Breast epithelium (tissue), 3 donors: ENCODE measurements at regions not wholly inside any gene's neighbourhood (a gene's known extent, or its start where the extent isn't known, plus 50 kb on each side); places are given as distances from the start of the nearest gene placed in this dataset.

Experiments
- POLR2A ChIP-seq: fragments of 450-650 bp; IDR thresholded peaks from one replicate; pipeline ENCODE4 v1.6.1; 2016; ENCODE audit warnings: antibody characterized with exemption, mild to moderate bottlenecking, moderate library complexity
- TF ChIP-seq, protein P1 (sequence below), 3 donors: fragments of 450-650 bp; IDR thresholded peaks; one replicate each; pipeline ENCODE4 v1.5.1; 2016 to 2017; ENCODE audit warnings: antibody characterized with exemption in 3 of 3, mild to moderate bottlenecking in 3 of 3, moderate library complexity in 3 of 3

- TF ChIP-seq, protein P1, sequence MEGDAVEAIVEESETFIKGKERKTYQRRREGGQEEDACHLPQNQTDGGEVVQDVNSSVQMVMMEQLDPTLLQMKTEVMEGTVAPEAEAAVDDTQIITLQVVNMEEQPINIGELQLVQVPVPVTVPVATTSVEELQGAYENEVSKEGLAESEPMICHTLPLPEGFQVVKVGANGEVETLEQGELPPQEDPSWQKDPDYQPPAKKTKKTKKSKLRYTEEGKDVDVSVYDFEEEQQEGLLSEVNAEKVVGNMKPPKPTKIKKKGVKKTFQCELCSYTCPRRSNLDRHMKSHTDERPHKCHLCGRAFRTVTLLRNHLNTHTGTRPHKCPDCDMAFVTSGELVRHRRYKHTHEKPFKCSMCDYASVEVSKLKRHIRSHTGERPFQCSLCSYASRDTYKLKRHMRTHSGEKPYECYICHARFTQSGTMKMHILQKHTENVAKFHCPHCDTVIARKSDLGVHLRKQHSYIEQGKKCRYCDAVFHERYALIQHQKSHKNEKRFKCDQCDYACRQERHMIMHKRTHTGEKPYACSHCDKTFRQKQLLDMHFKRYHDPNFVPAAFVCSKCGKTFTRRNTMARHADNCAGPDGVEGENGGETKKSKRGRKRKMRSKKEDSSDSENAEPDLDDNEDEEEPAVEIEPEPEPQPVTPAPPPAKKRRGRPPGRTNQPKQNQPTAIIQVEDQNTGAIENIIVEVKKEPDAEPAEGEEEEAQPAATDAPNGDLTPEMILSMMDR (IDR thresholded peaks at IDR 0.05) = no peak
- no peak for TF ChIP-seq POLR2A
Observed at GRCh38 chr10:124211921-124212320, 118.5 kb upstream of the CHST15 start.
